Natural killer cell (primary cell): ENCODE measurements at regions not wholly inside any gene's neighbourhood (a gene's known extent, or its start where the extent isn't known, plus 50 kb on each side); places are given as distances from the start of the nearest gene placed in this dataset.

ENCODE experiments used
- ATAC-seq, 3 donors: fragments of 150-1000 bp in 2 of 3; fragments of 200-7000 bp in 1 of 3; cut with Tn5 transposase; 1 replicate in 1 of 3; 2 replicates in 2 of 3; pipeline ENCODE4 v1.10.0; 2021; ENCODE audit warnings: mild to moderate bottlenecking in 2 of 3, moderate library complexity in 2 of 3
- DNase-seq, 2 donors: peaks; one replicate each; pipeline versions ENCODE4 v3.0.0 to v3.0.0-alpha.2; 2013 to 2021; ENCODE audit warnings: mixed read lengths in 1 of 2
- H3K27ac ChIP-seq: one replicate; pipeline ENCODE4 v1.5.1; 2013; ENCODE audit warnings: mild to moderate bottlenecking, low read length
- H3K27me3 ChIP-seq: one replicate; pipeline ENCODE4 v1.6.1; 2013; ENCODE audit warnings: low read length; ENCODE audit not compliant: control insufficient read depth, insufficient read depth
- H3K36me3 ChIP-seq: one replicate; pipeline ENCODE4 v1.6.1; 2013; ENCODE audit warnings: low read length; ENCODE audit not compliant: control insufficient read depth, insufficient read depth
- H3K4me1 ChIP-seq: one replicate; pipeline ENCODE4 v1.6.1; 2013; ENCODE audit warnings: low read length; ENCODE audit not compliant: control insufficient read depth, insufficient read depth
- H3K4me3 ChIP-seq: one replicate; pipeline ENCODE4 v1.5.1; 2013; ENCODE audit warnings: low read length
- H3K9me3 ChIP-seq: one replicate; pipeline ENCODE4 v1.6.1; 2013; ENCODE audit warnings: low read length; ENCODE audit not compliant: control insufficient read depth, insufficient read depth
- H3K27ac Mint-ChIP-seq, 2 donors: one replicate each; pipeline ENCODE4 v1.8.0; 2022; ENCODE audit warnings: mild to moderate bottlenecking in 2 of 2, mixed read lengths in 2 of 2, moderate library complexity in 1 of 2
- H3K27me3 Mint-ChIP-seq, 2 donors: one replicate each; pipeline ENCODE4 v1.8.0; 2022; ENCODE audit warnings: low read depth in 2 of 2, mixed read lengths in 2 of 2
- H3K36me3 Mint-ChIP-seq: one replicate; pipeline ENCODE4 v1.8.0; 2022; ENCODE audit warnings: mixed read lengths
- H3K4me1 Mint-ChIP-seq, 2 donors: one replicate each; pipeline ENCODE4 v1.8.0; 2022; ENCODE audit warnings: mixed read lengths in 2 of 2
- H3K4me3 Mint-ChIP-seq: one replicate; pipeline ENCODE4 v1.8.0; 2022; ENCODE audit warnings: mild to moderate bottlenecking, moderate library complexity, mixed read lengths
- H3K9me3 Mint-ChIP-seq, 2 donors: one replicate each; pipeline ENCODE4 v1.8.0; 2022; ENCODE audit warnings: mixed read lengths in 2 of 2
- CTCF ChIP-seq: fragments of 200-600 bp; IDR thresholded peaks from one replicate; pipeline ENCODE4 v1.8.0; 2022; ENCODE audit warnings: antibody characterized with exemption
- WGBS: methylation state at CpG from one replicate; pipeline ENCODE4 v1.1.7; 2013; ENCODE audit warnings: missing lambda C conversion rate; ENCODE audit not compliant: insufficient coverage; 5-methylcytosine and 5-hydroxymethylcytosine counted together
- intact Hi-C: fragments of 100-400 bp; cut with micrococcal nuclease; formaldehyde crosslinking; loops from one replicate; pipeline ENCODE4 v1.14.2; 2022

GRCh38 chr3:127476936-127477335 is 113.6 kb downstream of the TPRA1 start:
- intact Hi-C loops: no loop called here
- WGBS: 87% methylated on average over 12 of the region's 12 CpGs
- H3K27ac ChIP-seq: no peak overlapping the region

GRCh38 chr3:127475975-127476705 is 114.4 kb downstream of the TPRA1 start:
- Mint-ChIP-seq H3K4me1 (no peaks in the 10 kb centered on the region), H3K27me3 (peaks cover 4 to 20% of the 10 kb centered on the region in 2 donors)

More at GRCh38 chr3:127476936-127477335, 113.6 kb downstream of the TPRA1 start:
- TF ChIP-seq CTCF: no peak
- DNase-seq (no peak), ATAC-seq (no peak)
- Mint-ChIP-seq H3K27me3 (peaks cover 4 to 20% of the 10 kb centered on the region in 2 donors), H3K27ac (no peak overlapping the region), H3K4me1 (no peaks in the 10 kb centered on the region), H3K9me3 (no peaks in the 10 kb centered on the region), H3K4me3 (no peak overlapping the region), H3K36me3 (no peaks in the 10 kb centered on the region)
- Histone ChIP-seq H3K4me1 (no peaks in the 10 kb centered on the region), H3K36me3 (no peaks in the 10 kb centered on the region), H3K27me3 (no peaks in the 10 kb centered on the region), H3K9me3 (no peaks in the 10 kb centered on the region), H3K4me3 (no peak overlapping the region)

GRCh38 chr3:127475391-127475790 is 115.1 kb downstream of the TPRA1 start:
- Mint-ChIP-seq H3K4me1 (no peaks in the 10 kb centered on the region), H3K9me3 (no peaks in the 10 kb centered on the region), H3K27me3 (peaks cover 4 to 20% of the 10 kb centered on the region in 2 donors), H3K27ac (no peak overlapping the region), H3K4me3 (no peak overlapping the region), H3K36me3 (no peaks in the 10 kb centered on the region)
- TF ChIP-seq CTCF: no peak
- DNase-seq (no peak), ATAC-seq (no peak)
- Histone ChIP-seq H3K27me3 (no peaks in the 10 kb centered on the region), H3K4me3 (no peak overlapping the region), H3K36me3 (no peaks in the 10 kb centered on the region), H3K9me3 (no peaks in the 10 kb centered on the region), H3K27ac (no peak overlapping the region), H3K4me1 (no peaks in the 10 kb centered on the region)
- intact Hi-C loops: no loop called here
- WGBS: 85% methylated on average over 7 of the region's 7 CpGs

More at GRCh38 chr3:127475975-127476705, 114.4 kb downstream of the TPRA1 start:
- whole genome bisulfite sequencing: 88% methylated on average over 6 of the region's 6 CpGs
- H3K36me3 Mint-ChIP-seq: no peaks in the 10 kb centered on the region
- Histone ChIP-seq H3K4me3 (no peak overlapping the region), H3K27me3 (no peaks in the 10 kb centered on the region), H3K9me3 (no peaks in the 10 kb centered on the region), H3K27ac (no peak overlapping the region), H3K4me1 (no peaks in the 10 kb centered on the region), H3K36me3 (no peaks in the 10 kb centered on the region)
- intact Hi-C loops: no loop called here
- no peak overlapping the region for H3K27ac Mint-ChIP-seq
- H3K4me3 Mint-ChIP-seq: no peak overlapping the region
- H3K9me3 Mint-ChIP-seq: no peaks in the 10 kb centered on the region
- no peak for DNase-seq
- no peak for ATAC-seq
- TF ChIP-seq CTCF: no peak
